Memory B cell (primary cell): ENCODE measurements at regions not wholly inside any gene's neighbourhood (a gene's known extent, or its start where the extent isn't known, plus 50 kb on each side); places are given as distances from the start of the nearest gene placed in this dataset.

Source experiments
- ATAC-seq: fragments of 150-1000 bp; cut with Tn5 transposase; 2 replicates; pipeline ENCODE4 v1.10.0; 2021; ENCODE audit warnings: low read depth, mild to moderate bottlenecking, moderate library complexity
- DNase-seq, 2 donors: peaks; one replicate each; pipeline ENCODE4 v3.0.0; 2022; ENCODE audit warnings: low spot score in 2 of 2
- H3K27ac Mint-ChIP-seq: one replicate; pipeline ENCODE4 v1.8.0; 2022; ENCODE audit warnings: mild to moderate bottlenecking, moderate library complexity, mixed read lengths
- H3K27me3 Mint-ChIP-seq: one replicate; pipeline ENCODE4 v1.8.0; 2022; ENCODE audit warnings: mixed read lengths
- H3K36me3 Mint-ChIP-seq: one replicate; pipeline ENCODE4 v1.8.0; 2022; ENCODE audit warnings: mild to moderate bottlenecking, mixed read lengths
- H3K4me1 Mint-ChIP-seq: one replicate; pipeline ENCODE4 v1.8.0; 2022; ENCODE audit warnings: mixed read lengths
- H3K4me3 Mint-ChIP-seq: one replicate; pipeline ENCODE4 v1.8.0; 2022; ENCODE audit warnings: mild to moderate bottlenecking, moderate library complexity, mixed read lengths
- H3K9me3 Mint-ChIP-seq: one replicate; pipeline ENCODE4 v1.8.0; 2022; ENCODE audit warnings: mixed read lengths

DNA sequence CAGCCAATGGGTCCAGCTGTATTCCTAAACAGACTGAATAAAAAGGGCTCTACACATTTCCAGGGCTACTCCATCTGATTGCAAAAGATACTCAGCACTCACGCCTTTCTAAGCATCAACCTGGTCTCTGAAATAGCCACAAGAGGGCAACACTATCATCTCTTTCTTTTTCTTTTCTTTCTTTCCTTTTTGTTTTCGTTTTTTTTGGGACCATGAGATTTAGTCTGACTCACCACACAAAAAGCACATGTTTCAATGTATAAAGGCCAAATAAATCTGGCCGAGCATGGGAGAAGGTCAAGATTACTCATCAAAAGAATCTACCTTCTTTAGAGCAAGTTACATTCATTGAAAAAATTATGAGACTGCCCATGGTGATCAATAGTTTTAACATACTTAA is 805.6 kb upstream of the ARGLU1 start:
- no peaks in the 10 kb centered on the region for H3K36me3 Mint-ChIP-seq
- no peak for ATAC-seq
- DNase-seq, result no peak
- no peaks in the 10 kb centered on the region for H3K4me1 Mint-ChIP-seq
- no peaks in the 10 kb centered on the region for H3K27me3 Mint-ChIP-seq
- no peak overlapping the region for H3K4me3 Mint-ChIP-seq
- no peak overlapping the region for H3K27ac Mint-ChIP-seq
- H3K9me3 Mint-ChIP-seq, result peaks cover 8% of the 10 kb centered on the region

DNA sequence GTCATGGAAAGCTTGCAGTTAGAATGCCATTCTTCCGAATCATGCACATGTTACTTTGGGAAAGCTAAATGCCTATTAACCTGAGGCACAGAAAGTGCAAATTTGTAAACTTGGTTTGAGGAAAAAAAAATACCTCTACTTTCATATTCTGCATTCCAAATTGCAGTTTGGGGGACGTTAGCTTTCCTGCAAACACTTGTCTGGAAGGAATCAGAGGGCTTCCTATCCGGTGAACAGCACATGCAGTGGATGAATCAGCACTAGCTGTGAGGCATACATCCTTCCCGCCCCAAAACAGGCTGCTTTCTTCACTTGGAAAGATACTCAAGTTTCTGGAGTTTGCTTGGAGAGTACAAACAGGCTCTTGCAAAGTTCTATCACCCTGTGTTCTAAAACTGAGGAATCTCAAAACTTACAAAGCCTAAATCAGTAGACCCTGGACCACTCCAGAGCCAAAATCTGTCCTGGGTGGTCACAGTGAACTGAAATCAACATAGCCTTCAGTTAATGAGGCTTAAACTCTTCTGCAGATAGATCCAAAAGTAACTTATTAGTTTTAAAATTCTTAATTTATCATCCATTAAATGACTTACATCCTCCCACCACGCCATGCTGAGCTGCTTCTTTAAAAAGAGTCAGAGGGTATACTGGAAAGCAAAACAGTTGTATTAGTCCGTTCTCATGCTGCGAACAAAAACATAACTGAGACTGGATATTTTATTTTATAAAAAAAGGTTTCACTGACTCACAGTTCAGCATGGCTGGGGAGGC is 802.3 kb upstream of the ARGLU1 start:
- no peak for ATAC-seq
- H3K27me3 Mint-ChIP-seq, result no peaks in the 10 kb centered on the region

DNA sequence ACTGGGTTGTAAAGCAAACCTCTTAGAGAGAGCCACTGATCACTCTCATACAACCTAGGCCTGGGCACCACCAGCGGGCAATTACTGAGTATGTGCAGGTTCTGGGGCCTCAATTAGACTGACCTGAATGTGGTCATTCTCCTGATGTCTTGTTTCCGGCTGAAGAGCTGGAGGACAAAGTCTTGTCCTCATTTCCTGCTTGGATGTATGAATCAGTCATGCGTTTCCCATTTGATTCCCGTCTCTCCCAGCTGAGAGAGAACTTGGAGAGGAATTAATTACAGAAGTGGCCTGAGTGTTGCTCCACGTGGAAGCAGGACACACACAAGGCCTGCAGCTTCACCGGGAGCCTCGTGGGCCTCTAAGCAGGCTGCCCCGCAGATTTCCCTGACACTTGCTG is 799.3 kb upstream of the ARGLU1 start:
- ATAC-seq, result no peak
- Mint-ChIP-seq H3K4me1 (no peaks in the 10 kb centered on the region), H3K36me3 (no peaks in the 10 kb centered on the region)

More for the DNA sequence above, 802.3 kb upstream of the ARGLU1 start:
- no peaks in the 10 kb centered on the region for H3K4me1 Mint-ChIP-seq
- DNase-seq, result no peak
- H3K9me3 Mint-ChIP-seq, result peaks cover 9% of the 10 kb centered on the region
- no peak overlapping the region for H3K4me3 Mint-ChIP-seq
- no peaks in the 10 kb centered on the region for H3K36me3 Mint-ChIP-seq
- H3K27ac Mint-ChIP-seq, result no peak overlapping the region

DNA sequence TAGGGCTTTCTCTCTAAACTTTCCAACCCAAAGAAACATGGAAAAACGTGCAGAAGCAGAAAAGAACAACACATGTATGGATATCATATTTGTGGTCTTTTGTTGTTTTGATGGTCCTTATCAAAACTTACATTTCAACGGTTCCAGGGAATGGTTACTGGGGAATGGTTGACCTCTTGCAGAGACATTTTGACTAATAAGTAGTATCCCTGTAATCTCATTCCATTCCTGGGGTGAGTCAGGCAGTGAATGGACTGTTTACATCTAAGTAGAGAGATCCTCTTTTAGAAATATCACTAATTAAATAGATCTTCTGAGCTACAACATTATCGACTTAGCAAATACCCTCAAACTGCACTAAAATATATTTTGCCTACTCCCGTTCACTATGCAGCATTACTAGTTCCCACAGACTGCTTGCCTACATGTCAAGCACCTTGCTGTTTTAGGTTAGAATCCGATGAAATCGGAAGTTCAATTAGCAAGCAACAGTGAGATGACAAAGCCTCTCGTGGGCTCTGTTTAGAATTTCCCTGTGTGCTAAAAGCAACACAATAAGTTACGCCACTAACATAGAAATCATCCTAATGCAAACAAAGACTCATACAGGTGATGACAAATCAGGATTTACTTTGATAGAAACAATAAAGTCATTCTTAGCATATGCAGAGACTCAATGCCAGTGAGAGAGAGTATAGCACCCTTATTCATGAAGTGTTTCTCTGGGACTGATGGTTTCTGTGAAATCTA is 797.7 kb upstream of the ARGLU1 start:
- DNase-seq, result no peak

More for the DNA sequence above, 799.3 kb upstream of the ARGLU1 start:
- H3K9me3 Mint-ChIP-seq, result peaks cover 9% of the 10 kb centered on the region
- no peak overlapping the region for H3K27ac Mint-ChIP-seq
- no peak overlapping the region for H3K4me3 Mint-ChIP-seq
- no peaks in the 10 kb centered on the region for H3K27me3 Mint-ChIP-seq
- DNase-seq, result no peak

DNA sequence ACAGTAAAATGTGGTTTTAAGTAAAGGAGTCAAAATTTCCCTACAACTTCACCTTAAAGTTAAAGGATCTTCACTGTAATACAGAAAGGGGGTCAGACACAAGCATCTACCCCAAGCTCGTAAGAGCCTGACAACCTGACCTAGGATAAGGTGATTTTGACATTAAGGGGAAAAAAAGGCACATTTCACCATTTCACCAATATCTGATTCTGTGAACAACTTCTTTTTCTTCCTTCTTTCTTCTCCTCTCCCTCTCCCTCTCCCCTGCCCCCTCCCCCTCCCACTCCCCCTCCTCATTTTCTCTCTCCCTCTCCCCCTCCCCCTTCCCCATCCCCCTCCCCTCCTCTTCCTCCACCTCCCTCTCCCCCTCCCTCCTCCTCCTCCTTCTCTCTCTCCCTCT is 796.7 kb upstream of the ARGLU1 start:
- Mint-ChIP-seq H3K4me3 (no peak overlapping the region), H3K27me3 (no peaks in the 10 kb centered on the region), H3K36me3 (no peaks in the 10 kb centered on the region), H3K9me3 (peaks cover 7% of the 10 kb centered on the region), H3K27ac (no peak overlapping the region), H3K4me1 (no peaks in the 10 kb centered on the region)
- DNase-seq, result no peak
- no peak for ATAC-seq

More for the DNA sequence above, 797.7 kb upstream of the ARGLU1 start:
- Mint-ChIP-seq H3K4me3 (no peak overlapping the region), H3K27ac (no peak overlapping the region), H3K9me3 (peaks cover 7% of the 10 kb centered on the region), H3K36me3 (no peaks in the 10 kb centered on the region), H3K4me1 (no peaks in the 10 kb centered on the region), H3K27me3 (no peaks in the 10 kb centered on the region)
- ATAC-seq, result no peak

DNA sequence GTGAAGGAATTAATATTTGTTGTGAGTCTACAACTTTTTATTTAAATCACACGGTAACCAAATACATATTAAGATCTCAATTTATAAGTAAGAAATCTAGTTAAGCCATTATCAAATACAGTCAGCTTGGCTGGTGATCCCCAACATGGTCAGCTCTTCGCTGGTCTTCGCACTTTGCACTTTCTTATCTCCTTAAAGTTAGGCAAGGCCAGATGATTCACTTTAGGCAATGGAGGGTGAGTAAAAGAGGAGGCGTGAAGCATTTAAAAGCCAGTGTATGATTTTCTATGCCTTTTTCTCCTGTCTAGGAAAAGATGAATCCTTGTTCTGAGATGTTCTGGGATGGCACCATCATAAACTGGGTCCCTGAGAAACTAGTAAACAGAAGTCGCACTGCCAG is 793.7 kb upstream of the ARGLU1 start:
- no peak for ATAC-seq
- H3K4me3 Mint-ChIP-seq, result no peak overlapping the region
- H3K9me3 Mint-ChIP-seq, result peaks cover 3% of the 10 kb centered on the region
- no peaks in the 10 kb centered on the region for H3K36me3 Mint-ChIP-seq
- no peaks in the 10 kb centered on the region for H3K27me3 Mint-ChIP-seq
- no peaks in the 10 kb centered on the region for H3K4me1 Mint-ChIP-seq
- H3K27ac Mint-ChIP-seq, result no peak overlapping the region
- no peak for DNase-seq

DNA sequence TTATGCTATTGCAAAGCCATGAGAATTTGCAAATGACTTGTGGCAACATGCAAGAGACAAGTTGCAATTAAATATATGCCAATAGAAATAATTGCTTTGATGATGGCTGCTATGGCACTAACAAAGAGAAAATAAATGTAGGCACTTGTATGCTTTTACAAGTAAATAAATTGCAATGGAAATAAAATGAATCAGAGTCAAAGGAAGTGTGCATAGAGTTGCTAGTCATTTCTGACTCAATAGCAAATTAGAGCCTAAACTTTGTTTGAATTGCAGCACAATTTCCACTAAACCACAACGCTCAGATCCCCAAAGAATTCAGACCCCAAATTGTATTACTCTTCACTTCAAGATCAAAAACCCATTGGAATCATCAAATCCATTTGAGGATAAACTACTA is 792.1 kb upstream of the ARGLU1 start:
- H3K4me1 Mint-ChIP-seq, result no peaks in the 10 kb centered on the region
- H3K9me3 Mint-ChIP-seq, result peaks cover 4% of the 10 kb centered on the region
- no peak overlapping the region for H3K4me3 Mint-ChIP-seq
- H3K27ac Mint-ChIP-seq, result no peak overlapping the region
- no peak for ATAC-seq
- DNase-seq, result no peak
- H3K36me3 Mint-ChIP-seq, result peaks cover 1% of the 10 kb centered on the region
- H3K27me3 Mint-ChIP-seq, result no peaks in the 10 kb centered on the region

DNA sequence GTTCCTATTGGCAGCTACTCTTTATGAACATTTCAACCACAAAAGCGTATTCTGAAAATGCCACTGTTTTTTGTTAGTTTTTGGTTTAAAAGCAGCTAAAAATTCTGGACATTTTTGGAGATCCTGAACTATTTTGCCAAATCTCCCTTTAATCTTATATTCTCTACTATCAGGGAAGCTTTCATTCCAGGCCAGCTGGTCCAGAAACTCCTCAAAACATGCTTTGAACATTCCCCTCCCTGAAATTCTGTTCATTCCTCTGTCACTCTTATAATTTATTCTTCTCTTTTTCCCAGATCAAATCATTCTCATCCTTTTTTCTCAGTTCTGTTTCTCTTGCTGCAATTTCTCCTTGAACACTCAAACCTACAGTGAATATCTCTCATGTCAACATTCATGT is 790.9 kb upstream of the ARGLU1 start:
- H3K9me3 Mint-ChIP-seq, result peaks cover 6% of the 10 kb centered on the region
- DNase-seq (no peak), ATAC-seq (no peak)
- peaks cover 1% of the 10 kb centered on the region for H3K36me3 Mint-ChIP-seq
- no peak overlapping the region for H3K4me3 Mint-ChIP-seq
- no peaks in the 10 kb centered on the region for H3K27me3 Mint-ChIP-seq
- no peak overlapping the region for H3K27ac Mint-ChIP-seq
- no peaks in the 10 kb centered on the region for H3K4me1 Mint-ChIP-seq

DNA sequence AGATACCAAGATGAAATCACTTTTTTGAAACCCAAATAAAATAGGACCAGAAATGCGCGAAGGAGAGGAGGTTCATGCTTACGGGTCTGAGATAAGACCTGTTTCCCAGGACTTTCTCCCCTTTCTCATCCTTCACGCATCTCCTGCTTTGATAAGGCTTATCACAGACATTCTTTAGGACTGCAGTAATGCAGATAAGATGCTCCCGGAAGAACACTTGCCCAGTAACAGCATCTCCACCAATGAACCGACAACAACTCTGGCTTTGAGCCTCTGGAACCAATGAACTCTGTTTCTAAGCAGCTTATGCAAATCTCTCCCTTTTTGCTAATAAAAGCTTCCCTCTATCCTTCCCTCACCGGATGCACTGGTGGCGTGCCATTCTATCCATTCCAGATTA is 783.4 kb upstream of the ARGLU1 start:
- no peak overlapping the region for H3K4me3 Mint-ChIP-seq
- H3K4me1 Mint-ChIP-seq, result no peaks in the 10 kb centered on the region
- peaks cover 4% of the 10 kb centered on the region for H3K9me3 Mint-ChIP-seq
- H3K27me3 Mint-ChIP-seq, result no peaks in the 10 kb centered on the region
- DNase-seq, result no peak
- peaks cover 1% of the 10 kb centered on the region for H3K36me3 Mint-ChIP-seq
- ATAC-seq, result no peak
- no peak overlapping the region for H3K27ac Mint-ChIP-seq

DNA sequence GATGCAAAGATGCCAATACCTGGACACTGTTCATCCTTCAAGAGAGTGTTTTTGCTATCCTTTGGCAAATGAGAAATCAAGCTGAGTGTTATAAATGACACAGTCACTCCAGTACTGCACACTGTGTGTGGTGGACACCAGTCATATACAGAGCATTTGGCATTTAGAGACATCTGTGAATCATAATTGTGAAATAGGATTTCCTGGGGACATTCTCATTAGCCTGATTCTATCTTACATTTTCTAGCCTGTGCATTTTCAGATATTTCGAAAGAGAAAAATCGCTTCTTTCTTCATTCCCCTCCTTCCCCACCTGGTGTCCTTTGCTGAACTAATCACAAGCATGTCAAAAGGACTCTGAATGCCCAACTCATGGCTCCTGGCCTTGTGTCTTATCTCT is 781.0 kb upstream of the ARGLU1 start:
- ATAC-seq (no peak), DNase-seq (no peak)
- Mint-ChIP-seq H3K27ac (no peak overlapping the region), H3K36me3 (no peaks in the 10 kb centered on the region), H3K4me3 (no peak overlapping the region), H3K4me1 (no peaks in the 10 kb centered on the region), H3K9me3 (peaks cover 2% of the 10 kb centered on the region), H3K27me3 (no peaks in the 10 kb centered on the region)

DNA sequence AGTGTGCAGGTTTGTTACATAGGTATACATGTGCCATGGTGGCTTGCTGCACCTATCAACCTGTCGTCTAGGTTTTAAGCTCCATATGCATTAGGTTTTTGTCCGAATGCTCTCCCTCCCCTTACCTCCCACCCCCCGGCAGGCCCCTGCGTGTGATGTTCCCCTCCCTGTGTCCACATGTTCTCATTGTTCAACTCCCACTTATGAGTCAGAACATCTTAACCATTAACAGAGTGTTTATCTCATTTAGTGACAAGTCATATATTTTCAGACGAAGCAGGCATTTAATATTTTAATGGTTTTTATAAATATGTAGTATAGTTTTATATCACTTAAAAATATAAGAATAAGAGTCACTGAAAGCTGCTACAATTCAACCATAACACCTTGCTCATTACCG is 780.5 kb upstream of the ARGLU1 start:
- DNase-seq, result no peak

DNA sequence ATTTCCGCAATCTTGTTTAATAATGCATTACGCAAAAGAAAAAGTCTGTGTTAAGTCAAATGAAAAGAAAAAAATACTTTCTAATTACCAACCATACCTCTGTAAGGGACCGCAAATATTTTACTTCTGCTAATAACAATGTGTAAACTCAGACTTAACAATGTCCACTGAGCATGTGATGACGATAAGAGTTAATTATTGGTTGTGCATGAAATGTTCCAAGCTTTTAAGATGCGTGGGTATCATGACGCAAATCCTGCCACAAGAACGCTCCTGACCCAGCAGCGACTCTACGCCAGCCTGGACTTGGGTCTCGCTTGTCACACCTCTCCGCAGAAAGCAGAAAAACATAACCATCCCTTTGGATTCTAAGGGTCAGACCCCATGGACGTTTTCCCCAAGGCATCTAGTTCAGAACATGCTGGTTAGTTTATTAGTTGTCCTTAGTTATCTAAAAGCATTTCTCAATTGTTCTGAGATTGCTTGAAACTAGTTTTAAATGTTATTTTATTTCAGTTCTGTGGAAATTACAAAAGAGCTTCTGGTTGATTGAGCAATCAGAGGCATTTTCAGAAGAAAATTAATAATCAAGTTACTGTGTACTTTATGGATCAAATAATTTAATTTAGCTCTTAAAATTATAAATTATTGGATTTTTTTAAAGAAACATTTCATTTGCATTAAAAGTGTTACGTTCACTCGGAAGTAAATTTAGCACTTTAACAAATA is 779.9 kb upstream of the ARGLU1 start:
- Mint-ChIP-seq H3K36me3 (no peaks in the 10 kb centered on the region), H3K4me3 (no peak overlapping the region), H3K27me3 (no peaks in the 10 kb centered on the region), H3K9me3 (peaks cover 2% of the 10 kb centered on the region), H3K4me1 (no peaks in the 10 kb centered on the region), H3K27ac (no peak overlapping the region)
- DNase-seq, result no peak
- no peak for ATAC-seq

More for the DNA sequence above, 780.5 kb upstream of the ARGLU1 start:
- no peak for ATAC-seq
- Mint-ChIP-seq H3K36me3 (no peaks in the 10 kb centered on the region), H3K27ac (no peak overlapping the region), H3K4me3 (no peak overlapping the region), H3K4me1 (no peaks in the 10 kb centered on the region), H3K27me3 (no peaks in the 10 kb centered on the region), H3K9me3 (peaks cover 2% of the 10 kb centered on the region)

DNA sequence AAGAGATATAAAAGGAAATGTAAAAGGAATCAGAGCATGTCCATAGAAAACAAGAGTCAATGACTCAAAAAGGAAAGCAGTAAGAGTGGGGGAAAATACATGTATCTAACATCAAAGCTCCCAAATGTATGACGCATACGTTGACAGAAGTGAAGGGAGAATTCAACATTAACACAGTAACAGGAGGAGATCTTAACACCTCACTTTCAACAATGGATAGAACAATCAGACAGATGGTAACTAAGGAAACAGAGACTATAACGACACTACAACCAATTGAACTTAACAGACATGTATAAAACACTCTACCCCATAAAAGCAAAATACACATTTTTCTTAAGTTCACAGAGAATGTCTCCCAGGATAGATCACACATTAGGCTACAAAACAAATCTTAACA is 774.8 kb upstream of the ARGLU1 start:
- Mint-ChIP-seq H3K4me3 (no peak overlapping the region), H3K4me1 (no peaks in the 10 kb centered on the region), H3K27ac (no peak overlapping the region), H3K27me3 (no peaks in the 10 kb centered on the region), H3K36me3 (no peaks in the 10 kb centered on the region), H3K9me3 (peaks cover 5% of the 10 kb centered on the region)
- DNase-seq (no peak), ATAC-seq (no peak)

DNA sequence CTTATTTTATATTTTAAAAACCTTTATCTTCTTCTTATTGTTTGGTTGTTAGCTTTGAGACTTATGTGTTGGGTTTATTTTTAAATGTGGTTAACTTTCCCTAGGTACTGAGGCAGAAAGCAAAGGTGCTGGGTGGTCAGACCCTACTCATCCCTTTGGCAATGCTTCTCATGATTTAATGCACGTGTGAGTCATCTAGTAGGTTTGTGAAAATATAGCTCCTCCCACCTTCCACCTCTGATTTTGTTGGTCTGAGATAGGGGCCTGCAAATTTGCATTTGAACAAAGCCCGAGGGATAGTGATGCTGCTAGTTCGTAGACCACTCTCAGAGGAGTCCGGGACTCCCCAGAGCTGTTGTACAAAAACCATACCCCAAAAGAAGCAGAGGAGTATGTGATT is 771.3 kb upstream of the ARGLU1 start:
- Mint-ChIP-seq H3K36me3 (no peaks in the 10 kb centered on the region), H3K9me3 (peaks cover 4% of the 10 kb centered on the region), H3K4me3 (no peak overlapping the region), H3K4me1 (no peaks in the 10 kb centered on the region), H3K27me3 (no peaks in the 10 kb centered on the region), H3K27ac (no peak overlapping the region)
- ATAC-seq (no peak), DNase-seq (no peak)
